Renal pelvis (tissue), 1 donor: ENCODE measurements at regions not wholly inside any gene's neighbourhood (a gene's known extent, or its start where the extent isn't known, plus 50 kb on each side); places are given as distances from the start of the nearest gene placed in this dataset.

Experiments used
- DNase-seq: peaks from one replicate; pipeline ENCODE4 v3.0.0-alpha.2; 2013

DNA sequence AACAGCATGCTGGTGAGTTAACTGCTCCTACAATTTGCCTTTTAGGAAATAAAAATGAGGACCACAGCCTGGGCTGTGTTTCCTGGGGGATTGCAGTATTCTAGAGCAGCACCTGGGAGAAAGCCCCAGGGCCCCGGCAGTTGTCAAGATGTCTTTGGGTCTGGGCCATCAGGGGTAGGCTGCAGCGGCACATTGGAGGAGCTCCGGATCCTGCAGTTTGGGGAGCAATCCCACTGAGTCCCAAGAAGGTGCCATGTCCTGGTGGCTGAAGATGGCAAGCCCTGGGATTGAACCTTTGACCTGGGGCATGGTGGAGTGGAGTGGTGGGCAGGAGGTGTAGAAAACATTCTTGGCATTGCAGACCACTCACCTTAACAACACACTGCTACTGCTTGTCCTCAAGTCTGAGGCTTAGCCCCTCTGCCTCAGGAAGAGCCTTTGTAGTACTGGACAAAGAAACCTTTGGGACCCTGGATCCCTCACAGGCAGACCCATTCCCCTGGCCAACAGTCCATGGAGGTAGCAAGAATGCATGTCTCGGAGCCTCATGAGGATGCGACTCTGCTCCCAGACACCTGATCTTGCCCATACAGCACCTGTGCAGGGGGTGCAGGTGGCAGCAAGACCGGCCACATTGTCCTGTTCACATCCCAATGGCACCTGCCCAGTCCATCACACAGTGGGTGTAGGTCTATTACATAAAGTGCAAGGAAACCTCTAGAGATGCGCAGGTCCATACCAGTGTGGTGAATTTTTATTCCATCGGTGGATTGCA lies 159.1 kb upstream of the IRX2 start:
- no peak for DNase-seq

DNA sequence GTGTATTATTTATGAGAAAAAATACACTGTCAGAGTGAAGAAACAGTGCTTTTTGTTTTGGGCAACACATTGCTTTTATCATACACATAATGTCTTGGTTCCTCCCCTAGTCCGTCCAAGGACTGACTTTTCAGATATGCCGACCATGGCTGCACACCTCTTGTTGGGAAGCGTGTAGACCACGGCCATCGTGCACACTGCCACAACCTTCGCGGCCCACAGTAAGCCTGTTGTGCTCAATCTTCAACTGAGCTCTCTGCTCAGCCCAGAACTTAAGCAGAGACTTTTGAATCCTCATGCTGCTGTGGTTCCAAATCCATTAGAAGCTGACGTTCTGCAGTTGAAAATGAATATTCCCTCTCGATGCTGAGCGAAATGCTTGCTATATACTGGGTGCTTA lies 157.6 kb upstream of the IRX2 start:
- DNase-seq = no peak

DNA sequence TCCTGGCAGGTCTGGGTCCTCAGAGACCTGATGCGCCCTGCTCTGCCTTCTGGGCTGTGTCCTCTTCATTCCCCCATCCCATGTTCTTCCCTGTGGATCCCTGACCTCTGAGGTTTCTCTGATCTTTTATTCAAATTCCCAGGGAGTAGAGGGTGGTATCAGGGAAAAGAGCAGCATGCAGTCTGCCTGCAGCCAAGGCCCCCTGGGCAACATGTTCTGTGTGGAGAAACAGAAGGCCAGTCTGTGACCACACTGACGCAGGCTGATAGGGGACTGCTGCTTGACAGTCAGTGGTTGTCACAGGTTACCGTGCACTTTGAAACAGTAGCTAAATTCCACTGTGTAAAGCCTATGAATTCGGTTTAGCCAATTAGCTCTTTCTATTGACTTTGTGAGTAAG lies 156.6 kb upstream of the IRX2 start:
- no peak for DNase-seq

DNA sequence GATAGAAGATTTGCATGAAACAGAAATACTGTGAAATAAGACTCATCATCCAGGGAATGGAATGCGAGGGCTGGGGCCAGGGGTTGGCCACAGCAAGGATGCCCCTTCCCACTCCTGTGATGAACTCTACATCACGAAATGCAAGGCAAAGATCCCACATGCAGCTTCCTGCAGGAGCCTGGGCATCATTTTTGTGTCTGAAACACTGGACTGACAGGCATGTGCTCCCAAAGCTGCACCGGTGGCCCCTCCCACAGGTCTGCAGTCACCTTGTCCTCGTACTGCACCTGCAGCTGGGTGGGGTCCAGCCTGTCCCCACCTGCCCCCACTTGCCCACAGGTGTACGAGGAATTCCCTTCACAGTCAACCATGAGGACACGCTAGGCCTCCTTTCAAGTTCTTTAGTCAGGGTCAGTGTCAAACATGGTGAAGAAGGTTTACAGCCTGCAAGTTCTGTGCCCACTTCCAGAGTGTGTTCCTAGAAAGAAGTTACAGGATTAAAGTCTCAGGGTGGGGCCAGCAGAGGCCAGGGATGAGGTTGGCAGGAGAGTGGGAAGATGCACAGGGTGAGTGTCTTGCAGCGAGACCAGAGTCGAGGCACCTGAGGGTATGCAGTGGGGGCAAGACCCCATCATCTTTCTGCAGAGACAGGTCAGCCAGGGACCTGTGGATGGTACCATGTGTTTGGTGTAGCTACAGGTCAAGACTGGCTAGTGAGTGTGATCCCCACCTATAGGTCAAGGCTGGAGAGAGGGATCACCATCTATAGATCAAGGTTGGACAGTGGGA lies 155.0 kb upstream of the IRX2 start:
- DNase-seq = no peak

DNA sequence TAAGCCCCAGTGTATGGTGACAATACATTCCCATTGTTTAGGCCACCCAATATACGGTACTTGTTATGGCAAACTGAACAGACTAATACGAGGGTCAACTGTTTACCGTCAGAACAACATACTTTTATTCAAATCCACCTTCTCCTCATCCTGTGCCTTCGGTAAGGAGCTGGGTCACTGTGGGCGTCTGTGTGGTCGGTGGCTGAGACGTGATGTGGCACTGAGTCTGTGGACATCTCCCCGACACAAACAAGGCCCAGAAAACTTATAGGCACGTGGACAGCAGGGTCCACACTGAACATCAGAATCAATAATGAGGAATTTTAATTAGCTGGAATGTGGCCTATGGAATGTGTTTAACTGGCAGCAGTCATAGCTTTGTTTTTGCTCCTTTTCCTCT lies 154.3 kb upstream of the IRX2 start:
- DNase-seq = no peak

DNA sequence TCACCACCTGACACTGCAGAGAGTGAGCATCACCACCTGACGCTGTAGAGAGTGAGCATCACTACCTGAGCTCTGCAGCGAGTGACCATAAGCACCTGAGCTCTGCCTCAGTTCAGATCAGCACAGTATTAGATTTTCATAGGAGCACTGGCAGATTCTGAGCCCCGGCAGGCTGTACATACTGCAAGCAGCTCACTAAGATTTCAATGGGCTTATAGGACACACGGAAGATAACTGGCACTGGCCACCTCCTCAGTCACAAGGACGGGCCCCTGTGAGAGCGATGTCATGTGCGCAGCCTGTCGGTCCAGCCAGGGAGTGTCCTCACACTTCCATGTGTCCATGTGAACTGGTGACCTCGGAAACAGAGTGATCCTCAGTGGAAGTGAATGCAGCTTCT lies 153.5 kb upstream of the IRX2 start:
- DNase-seq = no peak

DNA sequence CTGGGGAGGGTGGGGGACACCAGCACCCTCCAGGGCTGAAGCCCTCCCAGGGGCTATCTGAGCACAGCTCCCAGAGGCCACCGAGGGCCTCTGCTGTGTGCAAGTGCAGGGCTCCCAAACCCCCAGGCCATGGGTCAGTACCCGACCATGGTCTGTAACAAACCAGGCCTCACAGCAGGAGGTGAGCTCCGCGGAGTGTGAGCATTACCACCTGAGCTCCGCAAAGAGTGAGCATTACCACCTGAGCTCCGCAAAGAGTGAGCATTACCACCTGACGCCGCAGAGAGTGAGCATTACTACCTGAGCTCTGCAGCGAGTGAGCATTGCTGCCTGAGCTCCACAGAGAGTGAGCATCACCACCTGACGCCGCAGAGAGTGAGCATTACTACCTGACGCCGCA lies 152.9 kb upstream of the IRX2 start:
- no peak for DNase-seq

DNA sequence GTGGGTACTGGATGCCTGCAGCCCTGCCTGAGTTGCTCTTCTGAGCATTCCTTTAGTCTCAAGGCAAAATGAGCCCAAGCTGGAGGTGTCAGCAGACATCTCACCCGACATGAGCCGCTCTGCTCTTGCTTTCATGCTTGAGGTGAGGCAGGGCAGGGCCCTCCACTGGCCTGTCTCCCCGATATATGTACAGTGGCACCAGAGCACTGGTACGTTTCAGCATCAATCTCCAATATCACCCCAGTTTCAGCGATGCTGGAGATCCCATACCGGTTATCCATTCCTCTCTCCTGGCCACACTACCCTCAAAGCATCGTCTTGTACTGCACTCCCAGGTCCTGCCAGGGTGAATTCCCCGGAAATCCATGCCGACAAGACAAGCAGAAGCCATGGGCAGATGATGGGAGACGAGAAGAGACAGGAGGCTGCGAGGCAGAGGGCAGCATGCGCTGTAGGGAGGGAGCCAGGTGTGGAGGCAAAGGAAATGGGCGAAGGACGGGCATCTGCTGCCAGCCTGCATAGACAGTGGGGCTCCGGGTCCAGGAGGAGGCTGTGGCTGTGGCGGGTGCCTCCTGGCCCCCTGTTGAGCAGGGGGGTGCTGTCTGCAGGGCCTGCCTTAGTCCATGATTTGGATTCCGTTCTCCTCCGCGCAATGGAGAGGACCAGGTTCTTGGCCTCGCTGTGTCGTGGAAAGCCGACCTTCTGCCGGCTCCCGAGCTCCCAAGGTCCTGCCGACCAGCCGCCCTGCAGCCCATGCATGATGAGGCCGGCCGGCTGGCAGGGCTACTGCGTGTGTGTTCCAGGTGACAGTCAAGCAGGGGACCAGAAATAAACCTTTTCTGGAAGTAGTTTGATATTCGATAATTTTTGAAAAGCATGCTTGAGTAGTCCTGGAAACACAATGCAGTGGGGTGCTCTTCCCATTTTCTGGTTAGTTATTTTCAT lies 152.2 kb upstream of the IRX2 start:
- DNase-seq = no peak

DNA sequence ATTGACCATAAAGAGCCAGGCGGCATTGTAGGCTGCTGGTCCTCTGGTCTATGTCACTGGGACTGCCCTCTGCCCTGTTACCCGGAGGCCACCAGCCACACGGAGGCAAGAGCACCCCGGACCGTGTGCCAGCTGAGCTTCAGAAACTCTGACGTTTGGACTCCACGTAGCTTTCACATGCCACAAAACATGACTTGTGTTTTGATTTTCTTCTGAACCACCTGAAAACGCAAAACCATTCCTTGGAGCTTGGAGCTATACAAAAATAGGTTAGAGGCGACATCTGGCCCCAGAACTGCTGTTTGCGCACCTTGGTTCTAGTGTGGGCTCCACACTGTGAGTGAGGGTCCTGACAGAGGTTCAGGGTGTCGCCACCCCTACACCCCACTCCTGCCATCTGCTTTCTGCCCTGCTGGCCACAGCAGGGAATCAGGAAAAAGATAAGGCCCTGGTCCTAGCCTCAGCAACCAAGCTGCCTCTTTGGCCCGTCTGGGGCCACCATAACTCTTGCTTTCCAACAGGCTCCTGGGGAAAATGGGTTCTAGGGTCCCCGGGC lies 151.3 kb upstream of the IRX2 start:
- no peak for DNase-seq

DNA sequence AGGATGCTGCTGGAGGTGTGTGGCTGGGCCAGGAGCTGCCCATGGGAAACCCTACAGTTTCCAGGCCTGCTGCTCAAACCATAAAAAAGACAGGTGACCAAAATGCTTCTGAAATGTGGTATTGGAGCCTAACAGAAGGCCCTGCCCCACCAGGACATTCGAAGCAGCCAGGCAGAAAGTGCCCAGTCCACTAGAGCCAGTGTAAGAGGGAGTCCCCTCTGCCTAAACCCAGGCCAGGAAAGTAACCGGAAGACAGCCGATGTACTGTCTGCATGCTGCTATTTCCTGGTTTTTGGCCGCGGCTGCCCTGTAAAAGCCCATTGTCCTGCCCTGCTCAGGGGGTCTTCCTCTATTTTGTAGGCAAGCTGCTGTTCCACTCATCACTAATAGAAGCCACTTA lies 150.7 kb upstream of the IRX2 start:
- no peak for DNase-seq

DNA sequence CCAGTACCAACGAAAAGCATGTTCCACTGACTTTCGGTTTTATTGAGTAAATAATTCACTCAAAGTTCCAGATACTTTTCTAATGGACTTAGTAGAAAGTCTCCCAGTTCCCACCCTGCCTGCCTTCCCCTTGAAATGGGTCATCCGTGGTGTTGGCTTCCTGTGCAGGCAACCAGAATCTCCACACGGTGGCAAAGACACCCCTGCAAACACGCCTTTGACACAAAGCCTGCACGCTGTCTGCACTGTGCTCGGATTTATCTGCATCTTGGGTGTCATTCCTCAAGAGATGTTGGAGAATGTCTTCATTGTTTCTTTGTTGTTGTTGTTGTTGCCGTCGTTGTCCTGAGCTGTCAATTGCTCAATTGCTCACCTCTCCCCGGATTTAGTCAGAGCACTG lies 150.0 kb upstream of the IRX2 start:
- no peak for DNase-seq

DNA sequence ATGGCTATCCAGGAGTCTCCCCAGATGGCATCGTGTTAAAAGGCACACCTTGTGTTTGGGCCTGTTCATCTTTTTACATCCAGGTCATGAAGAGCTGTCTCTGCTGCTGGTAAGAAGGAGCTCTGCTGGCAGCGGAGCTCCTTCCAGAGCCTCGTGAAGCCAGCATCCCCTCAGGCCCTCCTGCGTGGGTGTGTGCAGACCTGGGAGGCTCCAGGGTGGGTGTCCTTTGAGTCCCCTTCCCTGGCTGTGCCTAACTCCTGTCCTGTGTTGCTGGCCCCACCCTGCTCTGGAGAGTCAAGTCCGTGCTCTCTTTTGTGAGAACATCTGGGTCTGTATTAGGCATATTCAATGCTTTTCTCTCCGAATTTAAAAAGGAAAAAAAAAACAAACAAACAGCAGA lies 149.6 kb upstream of the IRX2 start:
- DNase-seq = no peak

DNA sequence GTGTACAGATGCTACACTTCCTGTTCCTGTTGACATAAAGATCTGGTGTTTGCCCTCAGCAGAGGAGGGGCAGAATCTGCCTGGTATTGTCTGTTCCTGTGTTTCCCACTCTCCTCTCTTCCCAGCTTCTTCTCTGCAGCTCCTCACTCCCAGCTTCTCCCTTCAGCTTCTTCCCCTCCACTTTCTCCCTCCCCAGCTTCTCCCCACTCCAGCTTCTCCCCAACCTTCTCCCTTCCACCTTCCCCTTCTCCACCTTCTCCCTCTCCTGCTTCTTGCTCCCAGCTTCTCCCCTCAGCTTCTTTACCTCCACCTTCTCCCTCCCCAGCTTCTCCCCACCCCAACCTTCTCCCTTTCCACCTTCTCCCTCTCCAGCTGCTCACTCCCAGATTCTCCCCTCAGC lies 148.9 kb upstream of the IRX2 start:
- DNase-seq = no peak

DNA sequence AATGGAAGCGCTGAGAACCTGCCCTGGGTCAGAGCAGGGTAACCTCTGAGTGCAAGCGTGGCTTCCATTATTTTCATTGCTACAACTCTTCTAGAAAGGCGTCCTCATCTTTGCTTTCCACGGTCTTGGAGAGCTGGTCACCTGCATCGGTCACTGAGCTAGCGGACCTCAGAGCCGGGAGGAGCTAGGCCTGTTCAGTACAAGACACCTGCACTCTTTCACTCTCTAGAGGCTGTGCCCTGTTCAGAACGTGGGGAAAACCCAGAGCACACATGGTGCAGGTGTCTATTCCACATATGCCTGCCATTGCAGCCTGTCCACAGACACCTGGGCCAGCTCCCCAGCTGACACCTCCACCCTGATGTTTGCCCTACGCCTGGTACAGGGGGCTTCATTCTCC lies 147.8 kb upstream of the IRX2 start:
- DNase-seq = no peak

DNA sequence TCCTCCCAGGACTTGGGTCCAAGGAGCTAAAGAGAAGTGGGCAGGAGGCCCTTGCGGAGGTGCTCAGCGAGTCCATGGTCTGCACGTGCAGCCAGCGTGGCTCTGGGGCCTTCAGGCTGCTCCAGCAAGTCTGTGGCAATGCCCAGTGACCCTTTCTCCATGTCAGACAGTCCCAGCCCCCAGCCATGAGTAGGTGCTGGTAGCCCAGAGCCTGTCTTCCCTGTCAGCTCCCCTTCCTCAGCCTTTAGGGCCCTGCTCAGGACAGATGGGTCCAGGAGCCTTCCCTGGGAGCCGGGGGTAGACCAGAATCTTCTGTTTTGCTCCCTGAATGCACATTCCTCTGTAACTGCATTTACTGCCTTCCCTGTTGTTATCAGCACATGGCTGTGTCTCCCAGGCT lies 147.2 kb upstream of the IRX2 start:
- DNase-seq = no peak

DNA sequence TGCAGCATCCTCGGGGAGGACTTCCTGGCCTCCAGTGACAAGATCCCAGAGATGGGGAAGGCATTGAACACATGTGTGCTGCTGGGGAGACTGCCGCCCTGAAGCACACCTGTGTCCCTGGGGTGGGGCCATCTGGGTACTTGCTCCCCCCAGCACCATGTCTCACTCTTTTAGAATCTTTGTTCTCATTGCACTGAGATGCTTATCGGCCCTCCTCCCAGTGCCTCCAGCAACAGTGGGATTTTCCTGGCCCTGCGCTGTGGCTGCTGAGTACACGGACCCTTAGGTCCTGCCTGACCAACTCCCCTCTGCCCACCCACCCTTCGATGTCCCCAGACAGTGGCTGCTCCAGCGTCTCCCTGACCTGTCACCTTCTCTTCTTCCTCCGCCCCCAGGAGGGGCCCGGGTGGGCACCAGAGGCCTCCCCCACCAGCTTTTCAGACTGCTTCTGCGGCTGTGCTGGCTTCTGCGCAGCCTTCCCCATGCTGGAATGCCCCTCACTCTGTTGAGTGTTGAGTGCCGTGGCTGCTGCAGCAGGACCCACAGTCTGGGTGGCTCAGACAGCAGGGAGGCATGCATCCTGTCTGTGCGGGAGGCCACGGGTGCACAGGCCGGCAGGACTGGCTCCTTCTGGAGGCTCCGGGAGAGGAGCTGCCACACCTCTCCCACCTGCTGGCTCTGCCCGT lies 145.9 kb upstream of the IRX2 start:
- no peak for DNase-seq

DNA sequence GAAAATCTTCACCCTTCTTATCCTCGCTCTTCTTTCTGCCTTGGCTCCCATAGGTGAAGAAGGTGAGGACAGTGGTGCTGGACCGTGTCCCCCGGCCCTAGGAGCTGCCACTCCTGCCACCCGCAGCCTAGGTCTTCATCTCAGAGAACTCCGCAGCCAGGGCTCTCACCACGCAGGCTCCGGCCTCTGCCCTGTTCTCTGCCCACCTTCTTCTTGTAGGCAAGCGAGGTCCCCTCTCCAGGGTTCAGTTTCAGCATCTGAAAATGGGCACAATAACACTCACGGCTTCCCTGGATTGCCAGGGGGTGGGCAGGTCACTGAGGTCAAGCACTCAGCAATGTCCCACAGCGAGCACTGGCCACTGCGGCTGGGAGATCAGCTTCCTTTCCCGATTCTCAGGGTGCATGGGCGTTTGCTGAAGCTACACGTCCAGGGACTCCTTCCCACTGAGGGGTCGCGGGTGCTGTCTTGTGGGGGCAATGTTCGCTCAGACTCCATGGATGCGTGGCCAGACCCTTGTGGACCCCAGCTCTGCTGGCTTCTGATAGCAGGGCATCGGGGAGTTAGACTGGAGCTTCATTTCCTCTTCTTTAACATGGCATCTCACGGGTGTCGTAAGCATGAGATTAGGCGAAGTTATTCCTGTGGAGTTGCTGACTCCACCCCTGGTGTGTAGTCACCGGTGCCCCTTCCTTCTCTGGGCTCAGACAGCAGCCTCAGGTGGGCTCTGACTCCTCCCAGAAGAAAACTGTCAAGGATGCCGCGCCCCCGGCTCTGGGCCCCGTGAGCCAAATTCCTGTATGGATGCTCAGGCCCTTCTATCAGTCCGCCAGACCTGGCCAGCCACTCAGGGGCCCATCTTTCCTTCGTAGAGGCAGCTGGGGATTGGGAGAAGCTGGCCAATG lies 145.1 kb upstream of the IRX2 start:
- no peak for DNase-seq

DNA sequence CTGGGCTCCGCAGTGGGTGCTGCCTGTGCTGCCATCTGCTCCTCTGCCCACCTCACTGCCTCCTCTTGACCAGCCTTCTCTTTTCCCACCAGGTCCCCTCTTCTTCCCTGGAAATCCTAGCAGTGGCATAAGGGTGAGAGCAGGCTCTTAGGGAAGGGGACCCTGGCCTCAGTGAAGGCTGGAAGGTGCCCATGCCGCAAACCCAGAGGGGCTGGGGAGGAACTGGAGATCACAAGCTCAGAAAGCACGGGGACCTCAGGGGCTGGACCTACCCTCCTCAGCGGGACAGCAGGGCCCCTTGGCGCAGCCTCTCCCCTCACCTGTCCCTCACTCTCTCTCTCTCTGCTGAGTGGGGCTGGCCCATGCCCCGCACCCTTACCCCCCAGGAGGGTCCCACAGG lies 144.4 kb upstream of the IRX2 start:
- DNase-seq = no peak

DNA sequence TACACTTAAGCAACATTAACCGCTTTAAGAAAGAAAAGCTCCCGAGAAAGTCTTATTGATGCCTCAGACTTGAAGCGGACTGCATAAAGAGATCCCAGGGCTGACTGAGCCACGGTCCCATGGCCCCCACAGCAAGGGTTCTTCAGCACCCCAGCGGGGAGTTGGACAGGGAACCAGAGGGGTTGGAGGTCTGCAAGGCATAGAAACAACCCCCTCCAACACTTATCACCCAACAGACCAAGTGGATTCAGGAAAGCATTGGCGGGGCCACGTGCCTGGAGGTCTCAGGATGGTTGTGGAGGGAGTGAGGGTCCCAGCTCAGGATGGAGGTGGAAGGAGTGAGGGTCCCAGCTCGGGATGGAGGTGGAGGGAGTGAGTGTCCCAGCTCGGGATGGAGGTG lies 143.7 kb upstream of the IRX2 start:
- DNase-seq = no peak

DNA sequence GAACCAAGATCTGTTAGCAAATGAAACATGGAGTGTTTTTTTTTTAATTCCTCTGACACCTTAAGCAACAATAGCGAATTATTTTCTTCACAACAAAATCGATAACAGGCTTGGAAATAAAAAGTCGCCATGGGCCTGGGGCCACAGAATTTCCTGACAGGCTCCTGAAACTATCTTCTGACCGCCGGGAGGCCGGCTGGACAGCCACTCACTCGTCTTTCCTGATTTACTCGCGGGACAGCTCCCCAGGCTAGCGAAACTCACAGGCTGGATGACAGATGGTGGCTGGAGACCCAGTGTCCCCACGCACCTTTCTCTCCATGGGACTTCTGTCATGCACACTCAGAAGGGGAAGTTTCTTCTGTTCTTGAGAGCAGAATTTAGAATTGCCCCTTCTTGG lies 143.3 kb upstream of the IRX2 start:
- no peak for DNase-seq

DNA sequence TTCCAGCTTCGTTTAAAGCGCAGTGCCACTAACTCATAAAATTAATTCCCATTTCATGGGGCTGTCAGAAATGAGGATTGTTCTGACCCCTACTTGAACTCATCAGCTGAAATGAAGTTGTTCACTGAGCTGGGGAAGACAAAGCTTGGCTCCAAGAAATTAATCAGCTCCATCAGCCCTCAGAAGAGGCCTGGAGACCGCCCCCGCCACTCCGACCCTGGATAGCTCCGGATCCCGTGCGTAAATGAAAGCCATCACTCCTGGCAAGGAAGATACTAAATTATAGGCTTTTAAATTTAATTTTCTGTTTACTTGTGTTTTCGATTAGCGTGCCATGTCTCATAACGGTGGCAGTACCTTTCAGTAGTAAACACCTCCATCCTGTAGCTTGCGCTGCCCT lies 142.8 kb upstream of the IRX2 start:
- DNase-seq = no peak
